ENCODE measurements at regions not wholly inside any gene's neighbourhood (a gene's known extent, or its start where the extent isn't known, plus 50 kb on each side); places are given as distances from the start of the nearest gene placed in this dataset.

DNA sequence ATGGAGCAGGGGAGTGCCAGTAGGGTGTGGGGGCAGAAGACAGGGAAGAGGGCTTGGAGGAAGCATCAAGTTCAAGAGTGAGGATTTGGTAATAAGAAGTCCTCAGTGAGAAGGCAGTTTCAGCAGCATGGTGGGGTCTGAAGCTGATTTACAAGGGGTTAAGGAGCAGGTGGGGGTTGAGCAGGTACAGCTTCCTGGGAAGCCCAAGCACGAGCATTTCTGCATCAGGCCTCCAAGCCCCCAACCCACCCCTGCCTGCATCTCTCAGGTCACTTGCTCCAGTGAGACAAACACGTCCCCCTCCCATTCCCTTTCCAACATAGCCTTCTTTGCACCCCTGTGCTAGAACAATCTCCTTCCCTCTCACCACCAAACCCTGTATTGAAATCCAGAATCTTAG, 574.7 kb downstream of the MATN1 start:
- no peak overlapping the region for H3K4me2 ChIP-seq (ENCODE audit: low read depth, low read length)
- H3K27me3 ChIP-seq (ENCODE audit: control insufficient read depth in 1 of 2, insufficient read depth in 2 of 2, low read length in 2 of 2) = no peaks in the 10 kb centered on the region
- FAIRE-seq (no peak), ATAC-seq (no peak), DNase-seq (ENCODE audit: low spot score) (no peak)
- H4K20me1 ChIP-seq (ENCODE audit: insufficient read depth, low read length) = no peaks in the 10 kb centered on the region
- H2AFZ ChIP-seq (ENCODE audit: low read length) = no peak overlapping the region
- in situ Hi-C loops (cut with HindIII; ENCODE audit: extremely low pct_ligation_motif_present, low pct_unique_long_range_greater_than_20kb) = no loop called here
- H3K79me2 ChIP-seq (ENCODE audit: insufficient read depth, low read length) = no peaks in the 10 kb centered on the region
- BruUV-seq (replicated peaks) = no TSS peak
- no peak overlapping the region for H3K4me3 ChIP-seq (replicated peaks in 1 of 3; ENCODE audit: insufficient read depth in 1 of 3, low read depth in 2 of 3, low read length in 3 of 3)
- peaks cover 12% of the 10 kb centered on the region; the same call in 1 of the 2 replicates for H3K9me3 ChIP-seq (ENCODE audit: low read length)
- CTCF ChIA-PET (ENCODE audit: low intra/inter-chr PET ratio, low total read pairs) = no interaction called here
- no peak overlapping the region for H3K9ac ChIP-seq (ENCODE audit: insufficient read depth, low read depth, low read length)
- intact Hi-C loops (cut with micrococcal nuclease; ENCODE audit: unreplicated experiment) = no loop called here
- TF ChIP-seq, protein P1, sequence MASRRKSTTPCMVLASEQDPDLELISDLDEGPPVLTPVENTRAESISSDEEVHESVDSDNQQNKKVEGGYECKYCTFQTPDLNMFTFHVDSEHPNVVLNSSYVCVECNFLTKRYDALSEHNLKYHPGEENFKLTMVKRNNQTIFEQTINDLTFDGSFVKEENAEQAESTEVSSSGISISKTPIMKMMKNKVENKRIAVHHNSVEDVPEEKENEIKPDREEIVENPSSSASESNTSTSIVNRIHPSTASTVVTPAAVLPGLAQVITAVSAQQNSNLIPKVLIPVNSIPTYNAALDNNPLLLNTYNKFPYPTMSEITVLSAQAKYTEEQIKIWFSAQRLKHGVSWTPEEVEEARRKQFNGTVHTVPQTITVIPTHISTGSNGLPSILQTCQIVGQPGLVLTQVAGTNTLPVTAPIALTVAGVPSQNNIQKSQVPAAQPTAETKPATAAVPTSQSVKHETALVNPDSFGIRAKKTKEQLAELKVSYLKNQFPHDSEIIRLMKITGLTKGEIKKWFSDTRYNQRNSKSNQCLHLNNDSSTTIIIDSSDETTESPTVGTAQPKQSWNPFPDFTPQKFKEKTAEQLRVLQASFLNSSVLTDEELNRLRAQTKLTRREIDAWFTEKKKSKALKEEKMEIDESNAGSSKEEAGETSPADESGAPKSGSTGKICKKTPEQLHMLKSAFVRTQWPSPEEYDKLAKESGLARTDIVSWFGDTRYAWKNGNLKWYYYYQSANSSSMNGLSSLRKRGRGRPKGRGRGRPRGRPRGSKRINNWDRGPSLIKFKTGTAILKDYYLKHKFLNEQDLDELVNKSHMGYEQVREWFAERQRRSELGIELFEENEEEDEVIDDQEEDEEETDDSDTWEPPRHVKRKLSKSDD (CRISPR knock-in tag; IDR thresholded peaks at IDR 0.05; ENCODE audit: low read depth) = no peak
- TF ChIP-seq ZNF225 (CRISPR knock-in tag; IDR thresholded peaks at IDR 0.05) (no peak), CREM (IDR thresholded peaks at IDR 0.05) (no peak), CREM (CRISPR knock-in tag; IDR thresholded peaks at IDR 0.05) (no peak), MXI1 (IDR thresholded peaks at IDR 0.05; ENCODE audit: borderline replicate concordance, low read depth, low read length) (no peak), FOXK2 (IDR thresholded peaks at IDR 0.05) (no peak)
- TF ChIP-seq, protein P2, sequence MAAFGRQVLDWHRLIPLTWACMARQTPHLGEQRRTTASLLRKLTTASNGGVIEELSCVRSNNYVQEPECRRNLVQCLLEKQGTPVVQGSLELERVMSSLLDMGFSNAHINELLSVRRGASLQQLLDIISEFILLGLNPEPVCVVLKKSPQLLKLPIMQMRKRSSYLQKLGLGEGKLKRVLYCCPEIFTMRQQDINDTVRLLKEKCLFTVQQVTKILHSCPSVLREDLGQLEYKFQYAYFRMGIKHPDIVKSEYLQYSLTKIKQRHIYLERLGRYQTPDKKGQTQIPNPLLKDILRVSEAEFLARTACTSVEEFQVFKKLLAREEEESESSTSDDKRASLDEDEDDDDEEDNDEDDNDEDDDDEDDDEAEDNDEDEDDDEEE (CRISPR knock-in tag; IDR thresholded peaks at IDR 0.05) = no peak
- TF ChIP-seq, protein P3, sequence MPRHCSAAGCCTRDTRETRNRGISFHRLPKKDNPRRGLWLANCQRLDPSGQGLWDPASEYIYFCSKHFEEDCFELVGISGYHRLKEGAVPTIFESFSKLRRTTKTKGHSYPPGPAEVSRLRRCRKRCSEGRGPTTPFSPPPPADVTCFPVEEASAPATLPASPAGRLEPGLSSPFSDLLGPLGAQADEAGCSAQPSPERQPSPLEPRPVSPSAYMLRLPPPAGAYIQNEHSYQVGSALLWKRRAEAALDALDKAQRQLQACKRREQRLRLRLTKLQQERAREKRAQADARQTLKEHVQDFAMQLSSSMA (CRISPR knock-in tag; IDR thresholded peaks at IDR 0.05) = no peak
- H3K27ac ChIP-seq (ENCODE audit: extremely low read length, insufficient read depth, low read length) = no peak overlapping the region
- WGBS (ENCODE audit: low lambda C conversion rate) = 0% methylated on average over 2 of the region's 2 CpGs
- POLR2A ChIA-PET = no interaction called here
- no peaks in the 10 kb centered on the region for H3K4me1 ChIP-seq (ENCODE audit: insufficient read depth, low read length)
- no peaks in the 10 kb centered on the region for H3K36me3 ChIP-seq (replicated peaks in 1 of 2; ENCODE audit: control insufficient read depth in 1 of 2, insufficient read depth in 2 of 2, low read length in 2 of 2)
